PC-3 (cell line): ENCODE measurements at regions not wholly inside any gene's neighbourhood (a gene's known extent, or its start where the extent isn't known, plus 50 kb on each side); places are given as distances from the start of the nearest gene placed in this dataset.

ENCODE experiments used
- ATAC-seq: fragments of 200-7000 bp; cut with Tn5 transposase; 2 replicates; pipeline ENCODE4 v1.9.1; 2020; ENCODE audit warnings: mild to moderate bottlenecking, moderate library complexity
- BruUV-seq: library from RNA; stranded (reverse); fragments of 400-500 nt; replicated peaks from 2 replicates; lab custom pipeline; 2021; lab: Mats Ljungman, UMichigan
- CTCF ChIA-PET: fragments of 300-600 bp; sonication (Branson Sonifier 250); formaldehyde crosslinking; loops from one replicate; lab custom pipeline; 2022; ENCODE audit warnings: antibody characterized with exemption; lab: Charles Lee
- POLR2A ChIA-PET: fragments of 300-600 bp; sonication (Branson Sonifier 250); formaldehyde crosslinking; loops from one replicate; lab custom pipeline; 2022; ENCODE audit warnings: antibody characterized with exemption; ENCODE audit not compliant: unreplicated experiment; lab: Charles Lee
- DNase-seq: peaks from one replicate; pipeline ENCODE4 v3.0.0-alpha.2; 2015
- H2AFZ ChIP-seq: fragments of 300-600 bp; sonication (generic); 2 replicates; pipeline ENCODE4 v1.6.0; 2016; ENCODE audit warnings: antibody characterized with exemption, low read length
- H3F3A ChIP-seq: fragments of 300-600 bp; sonication (generic); one replicate; pipeline ENCODE4 v1.6.0; 2017; ENCODE audit warnings: antibody characterized with exemption, low read length, control low read depth, mild to moderate bottlenecking; ENCODE audit not compliant: unreplicated experiment
- H3K27ac ChIP-seq: fragments of 300-600 bp; sonication (generic); 2 replicates; pipeline ENCODE4 v1.5.1; 2016; ENCODE audit warnings: mild to moderate bottlenecking, low read length
- H3K27me3 ChIP-seq: fragments of 300-600 bp; sonication (generic); 2 replicates; pipeline ENCODE4 v1.6.1; 2016; ENCODE audit warnings: low read length, mixed read lengths
- H3K36me3 ChIP-seq: fragments of 300-600 bp; sonication (generic); 2 replicates; pipeline ENCODE4 v1.6.1; 2016; ENCODE audit warnings: low read depth, mixed run types, low read length, mixed read lengths
- H3K4me1 ChIP-seq: fragments of 300-600 bp; sonication (generic); 2 replicates; pipeline ENCODE4 v1.5.1; 2016; ENCODE audit warnings: low read length; ENCODE audit not compliant: insufficient read depth
- H3K4me2 ChIP-seq: fragments of 300-600 bp; sonication (generic); 2 replicates; pipeline ENCODE4 v1.6.0; 2016; ENCODE audit warnings: low read length
- H3K4me3 ChIP-seq: fragments of 300-600 bp; sonication (generic); 2 replicates; pipeline ENCODE4 v1.5.1; 2016; ENCODE audit warnings: mild to moderate bottlenecking, low read length, mixed read lengths
- H3K79me2 ChIP-seq: fragments of 300-600 bp; sonication (generic); 2 replicates; pipeline ENCODE4 v1.6.1; 2017; ENCODE audit warnings: low read length, mixed read lengths
- H3K9ac ChIP-seq: fragments of 300-600 bp; sonication (generic); 2 replicates; pipeline ENCODE4 v1.6.0; 2016; ENCODE audit warnings: mild to moderate bottlenecking, low read length
- H3K9me2 ChIP-seq: fragments of 300-600 bp; sonication (generic); replicated peaks from 2 replicates; pipeline ENCODE4 v1.6.1; 2016; ENCODE audit warnings: mixed run types, low read length, mixed read lengths
- H3K9me3 ChIP-seq: fragments of 300-600 bp; sonication (generic); 2 replicates; pipeline ENCODE4 v1.6.1; 2016; ENCODE audit warnings: low read length, mixed read lengths
- H4K20me1 ChIP-seq: fragments of 300-600 bp; sonication (generic); 2 replicates; pipeline ENCODE4 v1.6.1; 2016; ENCODE audit warnings: low read length, mixed read lengths
- CTCF ChIP-seq: fragments of 300-600 bp; sonication (generic); conservative IDR thresholded peaks from 2 replicates; pipeline ENCODE4 v1.5.1; 2017; ENCODE audit warnings: antibody characterized with exemption, low read depth, mild to moderate bottlenecking, low read length
- EZH2 ChIP-seq: fragments of 300-600 bp; sonication (generic); IDR thresholded peaks from one replicate; pipeline ENCODE4 v1.6.1; 2017; ENCODE audit warnings: antibody characterized with exemption, mild to moderate bottlenecking, low read length; ENCODE audit not compliant: unreplicated experiment
- EZH2phosphoT487 ChIP-seq: fragments of 300-600 bp; sonication (generic); IDR thresholded peaks from 2 replicates; pipeline ENCODE4 v1.6.1; 2018; ENCODE audit warnings: mild to moderate bottlenecking, antibody characterized with exemption, low read length, borderline replicate concordance
- intact Hi-C: fragments of 100-400 bp; cut with micrococcal nuclease; formaldehyde crosslinking; loops from 2 replicates; pipeline ENCODE4 v1.9.0; 2023

GRCh38 chr2:41955316-41956043 is 92.3 kb upstream of the PKDCC start:
- Histone ChIP-seq H3K9me2 (no peaks in the 10 kb centered on the region), H3K27ac (no peak overlapping the region), H3F3A (no peaks in the 10 kb centered on the region), H3K36me3 (no peaks in the 10 kb centered on the region), H3K4me3 (no peak overlapping the region), H3K4me2 (no peak overlapping the region), H3K4me1 (no peaks in the 10 kb centered on the region), H3K9me3 (no peaks in the 10 kb centered on the region), H3K79me2 (no peaks in the 10 kb centered on the region), H2AFZ (no peak overlapping the region), H4K20me1 (no peaks in the 10 kb centered on the region), H3K9ac (no peak overlapping the region), H3K27me3 (peaks cover 20% of the 10 kb centered on the region)
- ChIA-PET CTCF (no interaction called here), POLR2A (no interaction called here)
- ATAC-seq (no peak), DNase-seq (no peak)
- BruUV-seq, result no TSS peak
- intact Hi-C loops, result no loop called here
- no peak for TF ChIP-seq EZH2phosphoT487
- no peak for TF ChIP-seq EZH2
- no peak for TF ChIP-seq CTCF

GRCh38 chr2:41957431-41957830 is 90.4 kb upstream of the PKDCC start:
- POLR2A ChIA-PET, result interaction anchor here (0.5 kb wide), 1 partner anchor 60 kb away, joined by 5 read pairs; no protein-coding TSS in a partner anchor
- CTCF ChIA-PET, result no interaction called here
- no peak for TF ChIP-seq EZH2phosphoT487
- no peak for TF ChIP-seq EZH2
- no peak for TF ChIP-seq CTCF

GRCh38 chr2:41958251-41958650 is 89.6 kb upstream of the PKDCC start:
- ChIA-PET CTCF (no interaction called here), POLR2A (no interaction called here)
- DNase-seq (no peak), ATAC-seq (no peak)
- Histone ChIP-seq H3K9me2 (no peaks in the 10 kb centered on the region), H3K4me3 (no peak overlapping the region), H3K27ac (no peak overlapping the region), H2AFZ (no peak overlapping the region), H3K79me2 (no peaks in the 10 kb centered on the region), H3K27me3 (peaks cover 28% of the 10 kb centered on the region), H4K20me1 (no peaks in the 10 kb centered on the region), H3K4me1 (no peaks in the 10 kb centered on the region), H3F3A (no peaks in the 10 kb centered on the region), H3K4me2 (no peak overlapping the region), H3K9ac (no peak overlapping the region), H3K9me3 (no peaks in the 10 kb centered on the region), H3K36me3 (no peaks in the 10 kb centered on the region)
- intact Hi-C loops, result no loop called here
- TF ChIP-seq EZH2, result no peak
- no peak for TF ChIP-seq CTCF
- TF ChIP-seq EZH2phosphoT487, result no peak
- BruUV-seq, result no TSS peak

More at GRCh38 chr2:41957431-41957830, 90.4 kb upstream of the PKDCC start:
- H3F3A ChIP-seq, result no peaks in the 10 kb centered on the region
- H3K9me3 ChIP-seq, result no peaks in the 10 kb centered on the region
- H4K20me1 ChIP-seq, result no peaks in the 10 kb centered on the region
- H2AFZ ChIP-seq, result no peak overlapping the region
- no peak overlapping the region for H3K9ac ChIP-seq
- intact Hi-C loops, result no loop called here
- no peak overlapping the region for H3K4me2 ChIP-seq
- ATAC-seq (no peak), DNase-seq (no peak)
- H3K4me3 ChIP-seq, result no peak overlapping the region
- H3K4me1 ChIP-seq, result no peaks in the 10 kb centered on the region
- peaks cover 28% of the 10 kb centered on the region for H3K27me3 ChIP-seq
- H3K36me3 ChIP-seq, result no peaks in the 10 kb centered on the region
- BruUV-seq, result no TSS peak
- no peaks in the 10 kb centered on the region for H3K79me2 ChIP-seq
- H3K27ac ChIP-seq, result no peak overlapping the region
- H3K9me2 ChIP-seq, result no peaks in the 10 kb centered on the region
